Activated CD4-positive, alpha-beta memory T cell treated with anti-CD3 and anti-CD28 coated beads, Interleukin-2, amount 10 ng/mL, durations not matched to agents 7 days and 5 days (primary cell): ENCODE measurements at regions not wholly inside any gene's neighbourhood (a gene's known extent, or its start where the extent isn't known, plus 50 kb on each side); places are given as distances from the start of the nearest gene placed in this dataset.
"Not testable (repeated sequence)": the region's sequence is repeated elsewhere in the genome, so short reads cannot be mapped to it uniquely, and the experiment has no call there.

Experiments
- CTCF ChIA-PET: fragments of 350-600 bp; sonication (Branson Sonifier 250); formaldehyde crosslinking; loops from one replicate; lab custom pipeline; 2021; ENCODE audit warnings: antibody characterized with exemption, inconsistent platforms; lab: Charles Lee
- POLR2A ChIA-PET: fragments of 350-600 bp; sonication (Branson Sonifier 250); formaldehyde crosslinking; loops from one replicate; lab custom pipeline; 2021; ENCODE audit warnings: antibody characterized with exemption; lab: Charles Lee
- DNase-seq: peaks from one replicate; pipeline ENCODE4 v3.0.0-alpha.2; 2020
- H3K27ac Mint-ChIP-seq: one replicate; pipeline ENCODE4 v1.8.0; 2021; ENCODE audit warnings: mild to moderate bottlenecking, mixed read lengths
- H3K27me3 Mint-ChIP-seq: one replicate; pipeline ENCODE4 v1.8.0; 2021; ENCODE audit warnings: mixed read lengths
- H3K36me3 Mint-ChIP-seq: one replicate; pipeline ENCODE4 v1.8.0; 2021; ENCODE audit warnings: low read depth, mixed read lengths
- H3K4me1 Mint-ChIP-seq: one replicate; pipeline ENCODE4 v1.8.0; 2021; ENCODE audit warnings: mixed read lengths
- H3K4me3 Mint-ChIP-seq: one replicate; pipeline ENCODE4 v1.8.0; 2021; ENCODE audit warnings: mild to moderate bottlenecking, mixed read lengths
- H3K9me3 Mint-ChIP-seq: one replicate; pipeline ENCODE4 v1.8.0; 2021; ENCODE audit warnings: mixed read lengths

- Mint-ChIP-seq H3K4me1 (peaks cover 4% of the 10 kb centered on the region), H3K9me3 (no peaks in the 10 kb centered on the region), H3K27ac (no peak overlapping the region), H3K4me3 (no peak overlapping the region), H3K27me3 (peaks cover 25% of the 10 kb centered on the region), H3K36me3 (no peaks in the 10 kb centered on the region)
- DNase-seq: no peak
- CTCF ChIA-PET: no interaction called here
- POLR2A ChIA-PET: no interaction called here
These were observed 166.7 kb downstream of the SEPTIN7 start for GRCh38 chr7:35967366-35968139.

DNA sequence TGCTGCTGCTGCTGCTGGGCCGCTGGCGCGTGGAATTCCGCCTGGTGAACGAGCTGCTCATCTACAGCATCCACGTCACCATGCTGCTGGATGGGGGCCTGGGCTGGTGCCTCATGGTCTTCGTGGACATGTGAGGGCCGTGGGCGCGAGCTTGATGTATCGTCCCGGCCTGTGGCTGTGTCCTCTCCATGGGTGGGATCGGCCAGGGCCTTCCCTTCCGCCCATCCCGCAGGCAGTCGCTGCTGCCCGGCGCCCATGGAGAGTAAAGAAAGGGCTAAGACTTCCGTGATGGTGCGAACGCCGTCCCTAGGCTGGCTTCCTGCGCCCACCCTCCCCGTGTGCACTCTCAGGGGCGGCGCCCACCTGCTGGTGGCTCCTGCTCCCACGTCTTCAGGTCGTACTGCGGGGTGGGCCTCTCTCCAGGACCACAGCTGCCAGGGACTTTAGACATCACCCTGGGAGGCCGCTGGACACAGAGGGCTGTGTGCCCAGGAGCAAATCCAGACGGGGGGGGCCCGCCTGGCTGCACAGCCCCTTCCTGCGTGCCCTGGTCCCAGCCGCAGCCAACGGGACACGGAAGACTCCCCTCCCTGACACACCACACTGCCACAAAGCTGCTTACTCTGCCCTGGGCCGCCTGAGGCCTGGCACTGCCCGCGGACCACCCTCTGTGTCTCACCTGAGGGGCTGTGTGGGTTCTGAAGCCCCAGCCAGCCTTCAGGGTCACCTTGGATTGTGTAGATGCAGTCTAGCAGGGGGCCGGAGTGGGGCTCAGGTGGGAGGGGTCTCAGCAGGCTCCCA, 167.5 kb downstream of the SEPTIN7 start:
- POLR2A ChIA-PET: no interaction called here
- H3K4me1 Mint-ChIP-seq: peaks cover 4% of the 10 kb centered on the region
- CTCF ChIA-PET: no interaction called here
- peaks cover 31% of the 10 kb centered on the region for H3K27me3 Mint-ChIP-seq
- no peaks in the 10 kb centered on the region for H3K36me3 Mint-ChIP-seq
- DNase-seq: no peak
- no peaks in the 10 kb centered on the region for H3K9me3 Mint-ChIP-seq
- no peak overlapping the region for H3K4me3 Mint-ChIP-seq
- H3K27ac Mint-ChIP-seq: no peak overlapping the region

DNA sequence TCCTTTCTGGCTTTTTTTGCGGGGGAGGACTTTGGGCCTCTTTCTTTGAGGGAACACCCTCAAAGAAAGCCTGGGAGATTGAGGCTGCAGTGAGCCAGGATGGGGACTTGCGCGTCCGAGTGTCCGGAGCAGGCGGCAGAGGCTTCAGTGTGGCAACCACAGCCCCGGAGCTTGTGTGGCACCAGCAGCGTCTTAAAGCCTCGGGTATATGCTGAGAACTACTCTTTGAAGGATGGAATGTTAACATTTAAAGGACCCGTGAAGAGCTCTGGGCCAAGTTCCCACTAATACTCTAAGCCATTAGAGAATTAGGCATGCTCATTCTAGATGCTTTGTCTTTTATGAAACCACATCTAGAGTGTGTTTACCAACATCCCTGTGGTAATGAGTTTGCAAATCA, 168.2 kb downstream of the SEPTIN7 start:
- no peak for DNase-seq
- POLR2A ChIA-PET: no interaction called here
- Mint-ChIP-seq H3K9me3 (no peaks in the 10 kb centered on the region), H3K27ac (no peak overlapping the region), H3K36me3 (no peaks in the 10 kb centered on the region), H3K27me3 (peaks cover 34% of the 10 kb centered on the region), H3K4me3 (no peak overlapping the region), H3K4me1 (peaks cover 4% of the 10 kb centered on the region)
- CTCF ChIA-PET: no interaction called here

GRCh38 chr7:35970458-35970857, 169.6 kb downstream of the SEPTIN7 start:
- peaks cover 34% of the 10 kb centered on the region for H3K27me3 Mint-ChIP-seq
- H3K27ac Mint-ChIP-seq: no peak overlapping the region
- H3K4me1 Mint-ChIP-seq: peaks cover 4% of the 10 kb centered on the region
- no peak overlapping the region for H3K4me3 Mint-ChIP-seq
- POLR2A ChIA-PET: interaction anchor here (0.5 kb wide), 1 partner anchor 340 kb away, joined by 3 read pairs; no protein-coding TSS in a partner anchor
- H3K9me3 Mint-ChIP-seq: no peaks in the 10 kb centered on the region
- CTCF ChIA-PET: interaction anchor here (0.6 kb wide), 1 partner anchor 65 kb away, joined by 3 read pairs; no protein-coding TSS in a partner anchor
- no peaks in the 10 kb centered on the region for H3K36me3 Mint-ChIP-seq
- no peak for DNase-seq

DNA sequence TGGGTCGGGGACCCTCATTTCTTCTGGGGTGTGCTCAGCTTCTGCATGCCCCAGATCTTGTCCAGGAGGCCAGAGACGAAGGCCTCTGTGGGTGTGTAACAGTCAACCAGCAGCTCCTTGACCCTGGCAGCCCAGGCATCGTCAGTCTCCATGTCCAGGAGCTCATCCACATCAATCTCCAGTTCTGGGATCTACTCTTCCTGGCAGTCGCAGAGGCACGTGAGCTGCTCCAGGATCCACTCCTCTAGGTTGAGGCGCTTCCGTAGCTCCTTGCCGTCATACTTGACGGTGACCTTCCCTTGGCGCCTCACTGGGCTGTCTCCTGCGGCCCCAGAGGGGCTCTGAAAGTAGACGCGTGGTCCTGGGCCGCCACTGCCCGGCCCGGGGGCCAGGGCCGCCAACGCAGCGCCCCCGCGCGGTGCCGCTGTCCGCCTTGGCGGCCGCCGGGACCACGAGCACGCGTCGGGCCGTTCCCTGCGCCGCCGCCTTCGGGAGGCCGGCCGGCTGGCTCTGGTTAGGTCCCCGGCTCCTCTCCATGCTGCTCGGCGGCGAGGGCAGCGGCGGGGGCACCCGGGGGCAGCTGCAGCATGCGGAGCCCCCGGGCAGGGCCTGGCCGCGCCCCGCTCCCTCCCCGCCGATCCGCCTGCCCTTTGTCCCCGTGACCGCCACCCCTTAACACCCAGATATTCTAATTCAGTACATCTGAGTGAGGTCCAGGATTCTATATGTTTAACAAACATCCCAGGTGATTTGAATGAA, 170.5 kb downstream of the SEPTIN7 start:
- Mint-ChIP-seq H3K4me3 (no peak overlapping the region), H3K36me3 (no peaks in the 10 kb centered on the region), H3K9me3 (no peaks in the 10 kb centered on the region), H3K27me3 (peaks cover 39% of the 10 kb centered on the region), H3K4me1 (peaks cover 4% of the 10 kb centered on the region), H3K27ac (no peak overlapping the region)
- CTCF ChIA-PET: interaction anchor here (0.6 to 1.0 kb wide), 2 partner anchors 64 to 348 kb away, joined by 3 read pairs; no protein-coding TSS in a partner anchor
- DNase-seq: no peak
- POLR2A ChIA-PET: no interaction called here

DNA sequence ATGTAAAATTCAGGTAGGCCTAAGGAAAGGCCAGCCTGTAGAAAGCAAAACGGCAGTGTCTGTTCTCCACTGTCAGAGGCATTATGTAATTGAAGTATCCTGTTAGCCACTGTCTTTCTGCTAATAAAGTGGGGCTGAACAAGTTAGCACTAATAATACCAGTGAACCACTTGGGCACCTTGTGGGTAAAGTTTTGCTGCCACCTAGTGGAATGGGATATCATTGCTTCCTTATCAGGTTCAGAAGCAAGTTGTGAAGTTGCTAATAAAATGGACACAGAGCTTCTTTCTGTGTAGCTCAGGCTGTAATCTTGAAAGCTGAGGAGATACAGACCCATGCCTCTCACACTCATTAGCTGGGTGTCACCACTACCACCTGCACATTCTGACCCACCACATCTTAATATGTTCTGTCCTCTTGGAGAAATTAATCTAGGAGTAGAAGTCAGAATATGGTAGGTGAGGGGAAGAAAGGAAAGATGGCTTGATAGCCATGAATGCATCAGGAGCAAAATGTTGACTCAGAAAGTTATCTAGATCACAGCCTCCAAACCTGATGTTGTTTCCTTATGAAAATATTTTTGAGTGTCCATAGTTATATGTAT, 175.1 kb downstream of the SEPTIN7 start:
- POLR2A ChIA-PET: no interaction called here
- no peak overlapping the region for H3K4me3 Mint-ChIP-seq
- H3K9me3 Mint-ChIP-seq: no peaks in the 10 kb centered on the region
- no peaks in the 10 kb centered on the region for H3K36me3 Mint-ChIP-seq
- DNase-seq: peak; percentile 52
- H3K27me3 Mint-ChIP-seq: peaks cover 24% of the 10 kb centered on the region
- CTCF ChIA-PET: interaction anchor here (0.6 to 1.4 kb wide), 9 partner anchors 9 to 388 kb away, joined by 3 to 8 read pairs (median 3); no protein-coding TSS in a partner anchor
- H3K4me1 Mint-ChIP-seq: peaks cover 4% of the 10 kb centered on the region
- no peak overlapping the region for H3K27ac Mint-ChIP-seq

DNA sequence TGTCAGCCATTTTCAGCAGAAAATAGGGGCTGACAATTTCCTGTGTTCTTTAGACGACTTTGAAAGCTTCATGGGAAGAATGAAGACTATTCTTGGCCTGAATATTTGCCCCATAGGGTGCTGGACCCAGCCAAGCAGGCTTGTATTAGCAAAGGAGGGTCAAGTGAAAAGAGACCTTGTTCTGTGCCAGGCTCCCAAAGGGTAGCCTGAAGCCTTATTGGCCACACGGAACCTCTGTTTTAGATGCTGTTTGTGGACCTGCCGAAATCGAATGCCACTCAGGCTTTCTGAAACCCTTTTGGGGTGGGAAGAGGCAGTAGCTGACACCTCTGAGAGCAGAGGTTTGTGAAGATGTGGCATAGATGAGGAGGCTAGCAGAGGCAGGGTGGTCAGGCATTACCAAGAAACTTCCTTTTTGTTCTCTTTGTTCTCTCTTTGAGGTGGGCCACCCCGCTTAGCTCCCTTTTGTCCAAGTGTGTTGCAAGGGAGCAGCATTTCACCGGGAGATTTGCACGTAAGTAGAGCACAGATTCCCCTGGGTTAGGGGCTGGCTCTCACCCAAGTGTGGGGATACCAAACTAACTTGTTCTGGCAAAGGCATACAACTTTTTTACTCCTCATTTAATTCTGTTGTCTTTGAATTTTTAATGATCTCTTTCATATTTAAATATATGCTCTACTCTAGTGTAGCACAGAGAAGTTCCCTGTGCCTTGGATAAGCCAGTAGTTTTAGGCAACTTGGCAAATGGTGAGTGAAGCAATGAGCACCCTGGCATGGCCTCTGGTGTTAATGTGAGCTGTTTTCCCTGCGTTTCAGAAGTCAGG, 174.0 kb upstream of the EEPD1 start:
- H3K27me3 Mint-ChIP-seq, H3K36me3 Mint-ChIP-seq: not testable (repeated sequence)

GRCh38 chr7:35982600-35982999, 170.5 kb upstream of the EEPD1 start:
- Mint-ChIP-seq H3K4me3 (no peak overlapping the region), H3K36me3 (no peaks in the 10 kb centered on the region), H3K9me3 (no peaks in the 10 kb centered on the region), H3K27me3 (no peaks in the 10 kb centered on the region), H3K27ac (no peak overlapping the region), H3K4me1 (no peaks in the 10 kb centered on the region)
- POLR2A ChIA-PET: no interaction called here
- CTCF ChIA-PET: no interaction called here
- no peak for DNase-seq

More for the DNA sequence above, 174.0 kb upstream of the EEPD1 start:
- H3K4me3 Mint-ChIP-seq, H3K4me1 Mint-ChIP-seq, H3K9me3 Mint-ChIP-seq, POLR2A ChIA-PET, H3K27ac Mint-ChIP-seq, DNase-seq: not testable (repeated sequence)
- CTCF ChIA-PET: interaction anchor here (0.8 to 2.0 kb wide), 3 partner anchors 62 to 312 kb away, joined by 3 to 4 read pairs (median 3); no protein-coding TSS in a partner anchor

- no peak overlapping the region for H3K27ac Mint-ChIP-seq
These were observed 169.4 kb upstream of the EEPD1 start for GRCh38 chr7:35983626-35984025.

DNA sequence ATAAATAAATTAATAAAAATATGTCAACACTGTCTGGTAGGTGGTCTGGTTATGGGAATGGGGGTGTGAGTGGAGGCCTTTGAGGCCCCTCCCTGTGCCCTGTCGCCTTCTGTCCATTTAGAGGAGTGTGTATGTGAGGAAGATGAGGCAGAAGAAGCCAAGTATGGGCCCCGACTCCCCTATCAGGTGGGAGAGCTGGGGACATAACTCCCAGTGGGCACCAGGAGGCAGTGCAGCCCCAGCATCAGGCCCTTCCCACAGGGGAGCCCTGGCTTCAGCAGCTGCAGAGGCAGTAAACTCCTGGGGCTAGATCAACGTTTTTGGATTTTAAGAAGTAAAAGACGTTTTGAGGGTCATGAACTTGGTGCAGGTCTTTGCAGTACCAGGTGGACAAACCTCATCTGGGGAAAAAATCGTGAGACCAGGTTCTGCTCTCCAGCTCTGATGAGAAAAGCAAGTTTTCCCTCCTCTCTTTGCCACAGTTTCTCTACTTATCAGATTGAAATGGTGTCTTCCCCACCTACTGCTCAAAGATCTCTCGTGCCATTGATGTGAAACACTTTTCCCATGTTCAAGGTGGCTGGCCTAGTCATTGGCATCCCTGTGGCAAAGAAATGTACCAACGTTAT, 167.8 kb upstream of the EEPD1 start:
- POLR2A ChIA-PET: no interaction called here
- H3K4me3 Mint-ChIP-seq: no peak overlapping the region
- no peaks in the 10 kb centered on the region for H3K36me3 Mint-ChIP-seq
- H3K9me3 Mint-ChIP-seq: no peaks in the 10 kb centered on the region
- no peaks in the 10 kb centered on the region for H3K27me3 Mint-ChIP-seq
- no peak overlapping the region for H3K27ac Mint-ChIP-seq
- H3K4me1 Mint-ChIP-seq: no peaks in the 10 kb centered on the region
- CTCF ChIA-PET: interaction anchor here (1.0 to 4.1 kb wide), 9 partner anchors 9 to 334 kb away, joined by 3 to 82 read pairs (median 4); no protein-coding TSS in a partner anchor
- peak; percentile 77 for DNase-seq

More at GRCh38 chr7:35983626-35984025, 169.4 kb upstream of the EEPD1 start:
- DNase-seq: no peak
- POLR2A ChIA-PET: no interaction called here
- Mint-ChIP-seq H3K4me3 (no peak overlapping the region), H3K36me3 (no peaks in the 10 kb centered on the region), H3K4me1 (no peaks in the 10 kb centered on the region), H3K9me3 (no peaks in the 10 kb centered on the region), H3K27me3 (no peaks in the 10 kb centered on the region)
- CTCF ChIA-PET: interaction anchor here (2.9 to 4.1 kb wide), 2 partner anchors 306 to 335 kb away, joined by 35 to 82 read pairs; no protein-coding TSS in a partner anchor

DNA sequence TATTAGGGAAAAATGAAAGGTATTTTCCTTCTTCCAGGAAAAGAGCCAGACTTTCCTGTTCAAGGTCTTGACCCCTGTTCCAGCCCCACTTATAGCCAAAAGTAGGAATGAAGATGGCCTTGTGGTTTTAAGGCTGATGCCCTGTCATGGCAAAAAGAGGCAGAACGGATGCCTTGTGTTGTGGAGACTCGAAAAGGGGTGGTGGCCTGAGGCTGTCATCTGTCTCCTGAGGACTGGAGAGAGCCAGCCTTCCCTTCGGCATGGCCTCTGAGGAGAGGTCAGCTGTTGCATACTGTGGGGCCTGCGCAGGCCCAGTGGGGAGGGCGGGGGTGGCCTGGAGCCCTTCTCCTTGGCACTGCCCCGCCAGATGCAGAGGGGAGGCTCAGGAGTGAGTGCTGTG, 166.0 kb upstream of the EEPD1 start:
- Mint-ChIP-seq H3K9me3 (no peaks in the 10 kb centered on the region), H3K27ac (no peak overlapping the region), H3K4me3 (no peak overlapping the region), H3K36me3 (no peaks in the 10 kb centered on the region), H3K27me3 (no peaks in the 10 kb centered on the region), H3K4me1 (no peaks in the 10 kb centered on the region)
- no peak for DNase-seq
- ChIA-PET POLR2A (no interaction called here), CTCF (interaction anchor here (4.1 kb wide), 1 partner anchor 302 kb away, joined by 82 read pairs; no protein-coding TSS in a partner anchor)
